WTC11 (cell line): ENCODE measurements at regions not wholly inside any gene's neighbourhood (a gene's known extent, or its start where the extent isn't known, plus 50 kb on each side); places are given as distances from the start of the nearest gene placed in this dataset.

Experiments used
- CBFB ChIP-seq: sonication (generic); formaldehyde crosslinking; IDR thresholded peaks from 2 replicates; pipeline ENCODE4 v1.8.1; 2022; ENCODE audit warnings: mild to moderate bottlenecking, low read depth, missing genetic modification reagents
- TF ChIP-seq, protein P1 (sequence below): fragments of 200-600 bp; IDR thresholded peaks from 2 replicates; pipeline ENCODE4 v1.8.0; 2022; ENCODE audit warnings: antibody characterized with exemption
- TF ChIP-seq, protein P2 (sequence below): sonication (generic); formaldehyde crosslinking; IDR thresholded peaks from 2 replicates; pipeline ENCODE4 v1.8.1; 2023; ENCODE audit warnings: mild to moderate bottlenecking, missing genetic modification reagents

DNA sequence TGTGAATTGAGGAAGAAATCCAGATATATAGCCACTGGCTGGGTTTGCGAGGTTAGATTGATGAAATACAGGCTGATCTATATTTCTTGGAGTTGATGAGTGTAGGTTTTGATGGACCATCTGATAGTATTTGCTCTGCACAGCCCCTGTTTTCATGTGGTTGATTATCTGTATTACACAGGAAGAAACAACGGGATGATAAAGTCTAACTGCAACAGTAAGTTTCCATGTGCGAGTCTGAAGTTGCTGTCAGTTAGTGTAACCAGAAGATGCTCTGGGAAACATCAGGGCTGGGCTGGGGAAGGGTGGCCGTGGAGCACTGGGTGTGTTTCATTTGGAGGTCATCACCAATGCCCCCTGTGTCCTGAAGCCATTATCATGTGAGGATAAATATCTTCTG lies 148.4 kb upstream of the SFRP2 start:
- no peak for TF ChIP-seq CBFB (CRISPR knock-in tag)
- TF ChIP-seq, protein P1, sequence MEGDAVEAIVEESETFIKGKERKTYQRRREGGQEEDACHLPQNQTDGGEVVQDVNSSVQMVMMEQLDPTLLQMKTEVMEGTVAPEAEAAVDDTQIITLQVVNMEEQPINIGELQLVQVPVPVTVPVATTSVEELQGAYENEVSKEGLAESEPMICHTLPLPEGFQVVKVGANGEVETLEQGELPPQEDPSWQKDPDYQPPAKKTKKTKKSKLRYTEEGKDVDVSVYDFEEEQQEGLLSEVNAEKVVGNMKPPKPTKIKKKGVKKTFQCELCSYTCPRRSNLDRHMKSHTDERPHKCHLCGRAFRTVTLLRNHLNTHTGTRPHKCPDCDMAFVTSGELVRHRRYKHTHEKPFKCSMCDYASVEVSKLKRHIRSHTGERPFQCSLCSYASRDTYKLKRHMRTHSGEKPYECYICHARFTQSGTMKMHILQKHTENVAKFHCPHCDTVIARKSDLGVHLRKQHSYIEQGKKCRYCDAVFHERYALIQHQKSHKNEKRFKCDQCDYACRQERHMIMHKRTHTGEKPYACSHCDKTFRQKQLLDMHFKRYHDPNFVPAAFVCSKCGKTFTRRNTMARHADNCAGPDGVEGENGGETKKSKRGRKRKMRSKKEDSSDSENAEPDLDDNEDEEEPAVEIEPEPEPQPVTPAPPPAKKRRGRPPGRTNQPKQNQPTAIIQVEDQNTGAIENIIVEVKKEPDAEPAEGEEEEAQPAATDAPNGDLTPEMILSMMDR, result no peak
- TF ChIP-seq, protein P2, sequence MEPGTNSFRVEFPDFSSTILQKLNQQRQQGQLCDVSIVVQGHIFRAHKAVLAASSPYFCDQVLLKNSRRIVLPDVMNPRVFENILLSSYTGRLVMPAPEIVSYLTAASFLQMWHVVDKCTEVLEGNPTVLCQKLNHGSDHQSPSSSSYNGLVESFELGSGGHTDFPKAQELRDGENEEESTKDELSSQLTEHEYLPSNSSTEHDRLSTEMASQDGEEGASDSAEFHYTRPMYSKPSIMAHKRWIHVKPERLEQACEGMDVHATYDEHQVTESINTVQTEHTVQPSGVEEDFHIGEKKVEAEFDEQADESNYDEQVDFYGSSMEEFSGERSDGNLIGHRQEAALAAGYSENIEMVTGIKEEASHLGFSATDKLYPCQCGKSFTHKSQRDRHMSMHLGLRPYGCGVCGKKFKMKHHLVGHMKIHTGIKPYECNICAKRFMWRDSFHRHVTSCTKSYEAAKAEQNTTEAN (CRISPR knock-in tag), result no peak
